Prostate gland (tissue), 2 donors: ENCODE measurements at regions not wholly inside any gene's neighbourhood (a gene's known extent, or its start where the extent isn't known, plus 50 kb on each side); places are given as distances from the start of the nearest gene placed in this dataset.

Experiments
- DNase-seq: peaks from one replicate; pipeline ENCODE4 v3.0.0-alpha.2; 2019; ENCODE audit warnings: low spot score
- H3K27ac ChIP-seq, 2 donors: fragments of 200-600 bp; sonication (generic); 2 replicates each; pipeline ENCODE4 v1.5.1; 2017 to 2019
- H3K27me3 ChIP-seq: fragments of 200-600 bp; sonication (generic); replicated peaks from 2 replicates; pipeline ENCODE4 v1.5.1; 2019; ENCODE audit not compliant: insufficient read depth
- H3K36me3 ChIP-seq, 2 donors: fragments of 200-600 bp; sonication (generic); 1 replicate in 1 of 2; 2 replicates in 1 of 2; pipeline versions ENCODE4 v1.5.1 to v1.8.1; 2017 to 2019
- H3K4me1 ChIP-seq: fragments of 200-600 bp; sonication (generic); replicated peaks from 2 replicates; pipeline ENCODE4 v1.5.1; 2019
- H3K4me3 ChIP-seq, 2 donors: fragments of 200-600 bp; sonication (generic); 2 replicates each; pipeline ENCODE4 v1.5.1; 2017 to 2019
- H3K9me3 ChIP-seq: fragments of 200-600 bp; sonication (generic); 2 replicates; pipeline ENCODE4 v1.5.1; 2017
- POLR2A ChIP-seq: fragments of 450-650 bp; IDR thresholded peaks from one replicate; pipeline ENCODE4 v1.6.1; 2016; ENCODE audit warnings: antibody characterized with exemption, mild to moderate bottlenecking
- POLR2AphosphoS5 ChIP-seq: sonication (generic); formaldehyde crosslinking; IDR thresholded peaks from one replicate; pipeline ENCODE4 v1.6.1; 2017; ENCODE audit warnings: antibody characterized with exemption
- WGBS: methylation state at CpG from one replicate; pipeline ENCODE4 v1.1.5; 2018; 5-methylcytosine and 5-hydroxymethylcytosine counted together
- intact Hi-C: fragments of 100-400 bp; cut with DNase I; formaldehyde crosslinking; loops from one replicate; pipeline ENCODE4 v1.14.2; 2022
- TF ChIP-seq, protein P1 (sequence below), 4 experiments: fragments of 200-600 bp in 2 of 4; fragments of 450-650 bp in 2 of 4; sonication (generic) in 2 of 4; IDR thresholded peaks; 1 replicate in 3 of 4; 2 replicates in 1 of 4; pipeline ENCODE4 v1.5.1; 2016 to 2019; ENCODE audit warnings: antibody characterized with exemption in 4 of 4, mild to moderate bottlenecking in 2 of 4, moderate library complexity in 2 of 4

DNA sequence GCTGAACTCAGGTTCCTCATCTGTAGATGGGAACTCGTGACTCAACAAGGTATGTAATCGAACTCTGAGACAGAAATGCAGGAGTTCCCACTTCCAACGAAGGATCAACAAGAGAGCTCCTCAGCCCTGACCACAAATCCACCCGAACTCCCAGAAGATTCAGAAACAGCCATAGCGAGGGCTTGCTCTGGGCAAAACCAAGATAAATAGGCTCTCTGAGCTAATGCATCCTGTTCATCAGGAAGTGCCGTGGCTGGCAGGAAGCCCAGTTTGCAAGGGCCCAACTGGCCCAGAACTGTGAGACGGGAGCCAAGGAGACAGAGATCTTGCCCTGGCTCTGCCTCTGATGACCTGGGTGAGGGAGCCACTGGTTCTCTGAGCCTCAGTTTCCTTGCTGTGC lies 141.7 kb upstream of the PFKP start:
- H3K27ac ChIP-seq: no peak overlapping the region
- H3K27me3 ChIP-seq: no peaks in the 10 kb centered on the region
- intact Hi-C loops: no loop called here
- TF ChIP-seq, protein P1, sequence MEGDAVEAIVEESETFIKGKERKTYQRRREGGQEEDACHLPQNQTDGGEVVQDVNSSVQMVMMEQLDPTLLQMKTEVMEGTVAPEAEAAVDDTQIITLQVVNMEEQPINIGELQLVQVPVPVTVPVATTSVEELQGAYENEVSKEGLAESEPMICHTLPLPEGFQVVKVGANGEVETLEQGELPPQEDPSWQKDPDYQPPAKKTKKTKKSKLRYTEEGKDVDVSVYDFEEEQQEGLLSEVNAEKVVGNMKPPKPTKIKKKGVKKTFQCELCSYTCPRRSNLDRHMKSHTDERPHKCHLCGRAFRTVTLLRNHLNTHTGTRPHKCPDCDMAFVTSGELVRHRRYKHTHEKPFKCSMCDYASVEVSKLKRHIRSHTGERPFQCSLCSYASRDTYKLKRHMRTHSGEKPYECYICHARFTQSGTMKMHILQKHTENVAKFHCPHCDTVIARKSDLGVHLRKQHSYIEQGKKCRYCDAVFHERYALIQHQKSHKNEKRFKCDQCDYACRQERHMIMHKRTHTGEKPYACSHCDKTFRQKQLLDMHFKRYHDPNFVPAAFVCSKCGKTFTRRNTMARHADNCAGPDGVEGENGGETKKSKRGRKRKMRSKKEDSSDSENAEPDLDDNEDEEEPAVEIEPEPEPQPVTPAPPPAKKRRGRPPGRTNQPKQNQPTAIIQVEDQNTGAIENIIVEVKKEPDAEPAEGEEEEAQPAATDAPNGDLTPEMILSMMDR (IDR thresholded peaks at IDR 0.05): no peak
- TF ChIP-seq POLR2AphosphoS5 (peak; percentile 39), POLR2A (no peak)
- H3K4me1 ChIP-seq: no peaks in the 10 kb centered on the region
- no peaks in the 10 kb centered on the region for H3K36me3 ChIP-seq
- no peak overlapping the region for H3K4me3 ChIP-seq
- peak; percentile 65 for DNase-seq
- WGBS: 50% methylated on average over 7 of the region's 7 CpGs
- H3K9me3 ChIP-seq: no peaks in the 10 kb centered on the region

DNA sequence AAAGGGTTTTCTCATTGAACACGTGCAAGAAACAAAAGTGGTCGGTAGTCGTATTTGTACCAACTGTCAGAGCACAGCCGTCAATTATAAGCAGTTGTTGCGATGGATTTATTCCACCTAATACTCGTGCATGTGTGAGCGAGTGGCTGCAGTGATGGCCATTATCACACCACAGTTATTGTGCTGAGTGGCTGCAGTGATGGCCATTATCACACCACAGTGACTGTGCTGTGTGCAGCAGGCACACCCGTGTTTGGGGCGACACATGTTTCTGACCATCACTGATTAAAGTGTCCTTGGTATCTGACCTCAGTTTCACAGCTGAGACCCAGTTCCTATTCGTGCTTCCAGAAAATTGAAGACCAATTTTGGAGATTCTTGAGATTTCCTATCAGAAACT lies 142.9 kb upstream of the PFKP start:
- intact Hi-C loops: no loop called here
- Histone ChIP-seq H3K9me3 (no peaks in the 10 kb centered on the region), H3K36me3 (no peaks in the 10 kb centered on the region), H3K27ac (no peak overlapping the region), H3K4me1 (no peaks in the 10 kb centered on the region), H3K27me3 (no peaks in the 10 kb centered on the region), H3K4me3 (no peak overlapping the region)
- DNase-seq: no peak
- WGBS: 79% methylated on average over 10 of the region's 10 CpGs
- TF ChIP-seq POLR2A (no peak), POLR2AphosphoS5 (no peak)
- TF ChIP-seq, protein P1 (IDR thresholded peaks at IDR 0.05): no peak

GRCh38 chr10:2921956-2922680 lies 145.2 kb upstream of the PFKP start:
- no peak overlapping the region for H3K27ac ChIP-seq
- 88% methylated on average over 25 of the region's 26 CpGs for WGBS
- no peak overlapping the region for H3K4me3 ChIP-seq
- TF ChIP-seq POLR2A: no peak
- TF ChIP-seq, protein P1 (IDR thresholded peaks at IDR 0.05): no peak
- TF ChIP-seq POLR2AphosphoS5: no peak
- H3K9me3 ChIP-seq: no peaks in the 10 kb centered on the region
- H3K27me3 ChIP-seq: no peaks in the 10 kb centered on the region
- DNase-seq: no peak
- H3K36me3 ChIP-seq: no peaks in the 10 kb centered on the region
- intact Hi-C loops: no loop called here
- no peaks in the 10 kb centered on the region for H3K4me1 ChIP-seq

DNA sequence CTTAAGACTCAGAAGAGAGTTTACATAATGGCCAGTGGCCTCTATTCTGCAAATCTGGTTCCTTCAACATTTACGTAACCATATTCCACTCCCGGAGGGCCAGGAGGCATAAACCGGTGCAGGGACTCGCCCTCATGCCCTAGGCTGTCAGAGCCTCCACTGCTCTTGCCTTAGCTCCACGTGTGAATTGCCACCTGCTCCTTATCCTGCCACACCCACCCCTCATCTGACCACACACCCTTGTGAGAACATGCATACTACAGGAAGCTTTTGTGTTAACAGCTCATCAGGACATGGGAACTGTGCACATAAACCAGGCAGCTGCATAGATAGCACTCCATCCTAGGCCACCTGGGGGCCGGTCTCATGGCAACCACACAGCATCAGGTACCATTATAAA lies 146.7 kb upstream of the PFKP start:
- H3K36me3 ChIP-seq: no peaks in the 10 kb centered on the region
- WGBS: 59% methylated on average over 6 of the region's 6 CpGs
- H3K27me3 ChIP-seq: no peaks in the 10 kb centered on the region
- no peak overlapping the region for H3K27ac ChIP-seq
- intact Hi-C loops: no loop called here
- no peak overlapping the region for H3K4me3 ChIP-seq
- no peaks in the 10 kb centered on the region for H3K4me1 ChIP-seq
- no peaks in the 10 kb centered on the region for H3K9me3 ChIP-seq
- DNase-seq: no peak
- TF ChIP-seq, protein P1 (IDR thresholded peaks at IDR 0.05): no peak
- TF ChIP-seq POLR2AphosphoS5 (no peak), POLR2A (no peak)

GRCh38 chr10:2920168-2920567 lies 147.2 kb upstream of the PFKP start:
- no peak for DNase-seq
- intact Hi-C loops: no loop called here
- Histone ChIP-seq H3K27me3 (no peaks in the 10 kb centered on the region), H3K4me1 (no peaks in the 10 kb centered on the region), H3K9me3 (no peaks in the 10 kb centered on the region), H3K27ac (no peak overlapping the region), H3K4me3 (no peak overlapping the region), H3K36me3 (no peaks in the 10 kb centered on the region)
- TF ChIP-seq POLR2A (no peak), POLR2AphosphoS5 (no peak)
- TF ChIP-seq, protein P1 (IDR thresholded peaks at IDR 0.05): no peak
- WGBS: 46% methylated on average over 3 of the region's 3 CpGs
